GM12892 (cell line): ENCODE measurements at regions not wholly inside any gene's neighbourhood (a gene's known extent, or its start where the extent isn't known, plus 50 kb on each side); places are given as distances from the start of the nearest gene placed in this dataset.
A peak's percentile ranks its signal among the peaks of the same experiment; 100 is the strongest.

Experiments used
- DNase-seq: peaks from one replicate; pipeline ENCODE4 v3.0.0; 2011; ENCODE audit not compliant: insufficient read length
- FAIRE-seq: peaks from 2 replicates; lab custom pipeline; 2011; peaks lifted over from hg19 to GRCh38; lab: Jason Lieb, UNC
- POLR2A ChIP-seq: IDR thresholded peaks from 2 replicates; pipeline ENCODE4 v1.6.1; 2011; ENCODE audit warnings: low read depth, low read length, control low read depth
- POLR2AphosphoS5 ChIP-seq: IDR thresholded peaks from 2 replicates; pipeline ENCODE4 v1.6.1; 2011; ENCODE audit warnings: low read depth, low read length, control low read depth
- TAF1 ChIP-seq: IDR thresholded peaks from 2 replicates; pipeline ENCODE4 v1.6.1; 2011; ENCODE audit warnings: low read depth, mild to moderate bottlenecking, control low read depth, low read length, borderline replicate concordance

GRCh38 chr2:22196806-22197205, 1073.0 kb downstream of the TDRD15 start:
- FAIRE-seq (no peak), DNase-seq (no peak)

GRCh38 chr2:22198381-22199283, 1074.9 kb downstream of the TDRD15 start:
- DNase-seq = no peak
- TF ChIP-seq POLR2AphosphoS5 (no peak), TAF1 (no peak)
- FAIRE-seq = no peak

More at GRCh38 chr2:22196806-22197205, 1073.0 kb downstream of the TDRD15 start:
- TF ChIP-seq POLR2AphosphoS5 (no peak), TAF1 (no peak), POLR2A (no peak)

- FAIRE-seq (no peak), DNase-seq (no peak)
- TF ChIP-seq TAF1 (no peak), POLR2AphosphoS5 (no peak), POLR2A (no peak)
Observed at GRCh38 chr2:22199994-22200393, 1076.2 kb downstream of the TDRD15 start.

GRCh38 chr2:22209545-22209944, 1085.8 kb downstream of the TDRD15 start:
- FAIRE-seq = peak; percentile 14
- TF ChIP-seq POLR2A = no peak
- TF ChIP-seq TAF1 = no peak
- no peak for TF ChIP-seq POLR2AphosphoS5
- DNase-seq = no peak

GRCh38 chr2:22213237-22213636, 1089.5 kb downstream of the TDRD15 start:
- TF ChIP-seq POLR2AphosphoS5 = no peak
- no peak for TF ChIP-seq POLR2A
- no peak for TF ChIP-seq TAF1
- FAIRE-seq = no peak
- no peak for DNase-seq

- DNase-seq (no peak), FAIRE-seq (no peak)
- TF ChIP-seq POLR2A (no peak), TAF1 (no peak), POLR2AphosphoS5 (no peak)
Observed at GRCh38 chr2:22215517-22215916, 1091.7 kb downstream of the TDRD15 start.

GRCh38 chr2:22217881-22218280, 1094.1 kb downstream of the TDRD15 start:
- FAIRE-seq (no peak), DNase-seq (no peak)
- TF ChIP-seq TAF1 = no peak
- no peak for TF ChIP-seq POLR2A
- no peak for TF ChIP-seq POLR2AphosphoS5

- FAIRE-seq (no peak), DNase-seq (no peak)
- no peak for TF ChIP-seq TAF1
- TF ChIP-seq POLR2AphosphoS5 = no peak
- no peak for TF ChIP-seq POLR2A
Observed at GRCh38 chr2:22221006-22221405, 1097.2 kb downstream of the TDRD15 start.

GRCh38 chr2:22238967-22239366, 1115.2 kb downstream of the TDRD15 start:
- no peak for DNase-seq
- FAIRE-seq = no peak
- TF ChIP-seq TAF1 (no peak), POLR2A (no peak), POLR2AphosphoS5 (no peak)

GRCh38 chr2:22247466-22247865, 1123.7 kb downstream of the TDRD15 start:
- no peak for TF ChIP-seq TAF1
- TF ChIP-seq POLR2A = no peak
- TF ChIP-seq POLR2AphosphoS5 = no peak
- DNase-seq (no peak), FAIRE-seq (no peak)

GRCh38 chr2:22248851-22249250, 1125.1 kb downstream of the TDRD15 start:
- FAIRE-seq (no peak), DNase-seq (no peak)
- no peak for TF ChIP-seq TAF1
- no peak for TF ChIP-seq POLR2A
- no peak for TF ChIP-seq POLR2AphosphoS5

- no peak for FAIRE-seq
- TF ChIP-seq TAF1 (no peak), POLR2AphosphoS5 (no peak), POLR2A (no peak)
- no peak for DNase-seq
Observed at GRCh38 chr2:22253171-22253570, 1129.4 kb downstream of the TDRD15 start.
